ENCODE measurements at regions not wholly inside any gene's neighbourhood (a gene's known extent, or its start where the extent isn't known, plus 50 kb on each side); places are given as distances from the start of the nearest gene placed in this dataset.

- DNase-seq (ENCODE audit: low spot score), result no peak
These were observed 271.2 kb upstream of the RPL38 start for GRCh38 chr17:73932216-73932749.

- DNase-seq (ENCODE audit: low spot score), result no peak
These were observed 270.2 kb upstream of the RPL38 start for GRCh38 chr17:73933164-73933766.

GRCh38 chr17:73933871-73934270 lies 269.6 kb upstream of the RPL38 start:
- DNase-seq (ENCODE audit: low spot score), result no peak

GRCh38 chr17:73934696-73935095 lies 268.8 kb upstream of the RPL38 start:
- no peak for DNase-seq (ENCODE audit: low spot score)

- no peak for DNase-seq (ENCODE audit: low spot score)
These were observed 266.4 kb upstream of the RPL38 start for GRCh38 chr17:73936908-73937627.

GRCh38 chr17:73938706-73939105 lies 264.8 kb upstream of the RPL38 start:
- DNase-seq (ENCODE audit: low spot score), result no peak

- no peak for DNase-seq (ENCODE audit: low spot score)
These were observed 263.7 kb upstream of the RPL38 start for GRCh38 chr17:73939806-73940205.

GRCh38 chr17:73940511-73940910 lies 263.0 kb upstream of the RPL38 start:
- DNase-seq (ENCODE audit: low spot score), result no peak

GRCh38 chr17:73941919-73942530 lies 261.5 kb upstream of the RPL38 start:
- no peak for DNase-seq (ENCODE audit: low spot score)

- no peak for DNase-seq (ENCODE audit: low spot score)
These were observed 260.6 kb upstream of the RPL38 start for GRCh38 chr17:73942703-73943415.

- DNase-seq (ENCODE audit: low spot score), result no peak
These were observed 259.9 kb upstream of the RPL38 start for GRCh38 chr17:73943416-73944110.

- DNase-seq (ENCODE audit: low spot score), result no peak
These were observed 259.1 kb upstream of the RPL38 start for GRCh38 chr17:73944366-73944765.

GRCh38 chr17:73947281-73947965 lies 256.1 kb upstream of the RPL38 start:
- no peak for DNase-seq (ENCODE audit: low spot score)

GRCh38 chr17:73947966-73948355 lies 255.5 kb upstream of the RPL38 start:
- no peak for DNase-seq (ENCODE audit: low spot score)

- DNase-seq (ENCODE audit: low spot score), result no peak
These were observed 253.4 kb upstream of the RPL38 start for GRCh38 chr17:73949903-73950592.

- DNase-seq (ENCODE audit: low spot score), result no peak
These were observed 252.9 kb upstream of the RPL38 start for GRCh38 chr17:73950593-73950914.

- DNase-seq (ENCODE audit: low spot score), result no peak
These were observed 251.4 kb upstream of the RPL38 start for GRCh38 chr17:73952082-73952479.

- peak; percentile 46 for DNase-seq (ENCODE audit: low spot score)
These were observed 250.8 kb upstream of the RPL38 start for GRCh38 chr17:73952480-73953205.

GRCh38 chr17:73953206-73954033 lies 250.1 kb upstream of the RPL38 start:
- no peak for DNase-seq (ENCODE audit: low spot score)

Data from AG20443 (cell line).